ENCODE measurements at regions not wholly inside any gene's neighbourhood (a gene's known extent, or its start where the extent isn't known, plus 50 kb on each side); places are given as distances from the start of the nearest gene placed in this dataset.

GRCh38 chr13:71055047-71055446, 812.0 kb downstream of the DACH1 start:
- H4K20me1 ChIP-seq (ENCODE audit: insufficient read depth, low read length), result no peaks in the 10 kb centered on the region
- no TSS peak for BruUV-seq (replicated peaks)
- H3K9me3 ChIP-seq (ENCODE audit: low read length), result no peaks in the 10 kb centered on the region
- no peaks in the 10 kb centered on the region for H3K79me2 ChIP-seq (ENCODE audit: insufficient read depth, low read length)
- CTCF ChIA-PET (ENCODE audit: low intra/inter-chr PET ratio, low total read pairs), result no interaction called here
- intact Hi-C loops (cut with micrococcal nuclease; ENCODE audit: unreplicated experiment) (no loop called here), in situ Hi-C loops (cut with HindIII; ENCODE audit: extremely low pct_ligation_motif_present, low pct_unique_long_range_greater_than_20kb) (no loop called here)
- WGBS (ENCODE audit: low lambda C conversion rate), result 3% methylated on average over 1 of the region's 1 CpG
- FAIRE-seq, result no peak
- no peak for DNase-seq (ENCODE audit: low spot score)
- H2AFZ ChIP-seq (ENCODE audit: low read length), result no peak overlapping the region
- no peaks in the 10 kb centered on the region for H3K27me3 ChIP-seq (ENCODE audit: control insufficient read depth in 1 of 2, insufficient read depth in 2 of 2, low read length in 2 of 2)
- no peak overlapping the region for H3K27ac ChIP-seq (ENCODE audit: extremely low read length, insufficient read depth, low read length)
- ATAC-seq, result no peak
- no peak overlapping the region for H3K4me2 ChIP-seq (ENCODE audit: low read depth, low read length)
- H3K4me3 ChIP-seq (replicated peaks in 1 of 3; ENCODE audit: insufficient read depth in 1 of 3, low read depth in 2 of 3, low read length in 3 of 3), result no peak overlapping the region
- H3K9ac ChIP-seq (ENCODE audit: insufficient read depth, low read depth, low read length), result no peak overlapping the region
- TF ChIP-seq HDAC1 (CRISPR knock-in tag; IDR thresholded peaks at IDR 0.05), result no peak
- no peak for TF ChIP-seq MNT (IDR thresholded peaks at IDR 0.05)
- no peak for TF ChIP-seq ZNF891 (CRISPR knock-in tag; IDR thresholded peaks at IDR 0.05)
- no peak for TF ChIP-seq EP300 (IDR thresholded peaks at IDR 0.05; ENCODE audit: low read depth in 2 of 2, low read length in 2 of 2)
- no peak for TF ChIP-seq EP300 (CRISPR knock-in tag; IDR thresholded peaks at IDR 0.05; ENCODE audit: borderline replicate concordance)
- no peak for TF ChIP-seq ZNF354B (CRISPR knock-in tag; IDR thresholded peaks at IDR 0.05)
- TF ChIP-seq ZMYM2 (CRISPR knock-in tag; IDR thresholded peaks at IDR 0.05), result no peak
- TF ChIP-seq GLI4 (CRISPR knock-in tag; IDR thresholded peaks at IDR 0.05; ENCODE audit: borderline replicate concordance), result no peak
- TF ChIP-seq NCOR1 (IDR thresholded peaks at IDR 0.05; ENCODE audit: borderline replicate concordance, low read length), result no peak
- no peak for TF ChIP-seq MZF1 (CRISPR knock-in tag; IDR thresholded peaks at IDR 0.05; ENCODE audit: borderline replicate concordance)
- TF ChIP-seq ZNF770 (CRISPR knock-in tag; IDR thresholded peaks at IDR 0.05), result no peak
- TF ChIP-seq ZBTB7B (CRISPR knock-in tag; IDR thresholded peaks at IDR 0.05), result no peak
- TF ChIP-seq ZNF737 (CRISPR knock-in tag; IDR thresholded peaks at IDR 0.05; ENCODE audit: borderline replicate concordance), result no peak
- no peak for TF ChIP-seq HMGA1 (CRISPR knock-in tag; conservative IDR thresholded peaks at IDR 0.05)
- no peak for TF ChIP-seq ZNF512B (CRISPR knock-in tag; IDR thresholded peaks at IDR 0.05; ENCODE audit: borderline replicate concordance)
- TF ChIP-seq MYC (CRISPR knock-in tag; IDR thresholded peaks at IDR 0.05; ENCODE audit: borderline replicate concordance), result no peak
- no peak for TF ChIP-seq ZNF879 (CRISPR knock-in tag; IDR thresholded peaks at IDR 0.05)
- TF ChIP-seq SCMH1 (CRISPR knock-in tag; IDR thresholded peaks at IDR 0.05; ENCODE audit: borderline replicate concordance), result no peak
- H3K4me1 ChIP-seq (ENCODE audit: insufficient read depth, low read length), result no peaks in the 10 kb centered on the region
- POLR2A ChIA-PET, result no interaction called here
- no peaks in the 10 kb centered on the region for H3K36me3 ChIP-seq (replicated peaks in 1 of 2; ENCODE audit: control insufficient read depth in 1 of 2, insufficient read depth in 2 of 2, low read length in 2 of 2)
